Mesenchymal stem cell (in vitro differentiated cells and primary cell): ENCODE measurements at regions not wholly inside any gene's neighbourhood (a gene's known extent, or its start where the extent isn't known, plus 50 kb on each side); places are given as distances from the start of the nearest gene placed in this dataset.

ENCODE experiments used
- DNase-seq: peaks from one replicate; pipeline ENCODE4 v3.0.0-alpha.2; 2013
- H2AFZ ChIP-seq: one replicate; pipeline ENCODE4 v1.6.1; 2013; ENCODE audit warnings: low read depth, mild to moderate bottlenecking, control low read depth, inconsistent platforms, low read length, moderate library complexity
- H2AK5ac ChIP-seq: 2 replicates; pipeline ENCODE4 v1.6.1; 2013; ENCODE audit warnings: low read length, moderate library complexity, mild to moderate bottlenecking, inconsistent platforms; ENCODE audit not compliant: severe bottlenecking
- H2BK120ac ChIP-seq: one replicate; pipeline ENCODE4 v1.6.1; 2013; ENCODE audit warnings: low read depth, mild to moderate bottlenecking, inconsistent platforms, low read length, moderate library complexity
- H2BK12ac ChIP-seq, 2 experiments: one replicate each; pipeline ENCODE4 v1.6.1; 2013; ENCODE audit warnings: inconsistent platforms in 2 of 2, low read length in 2 of 2, mild to moderate bottlenecking in 2 of 2, moderate library complexity in 2 of 2, control low read depth in 1 of 2
- H2BK15ac ChIP-seq: one replicate; pipeline ENCODE4 v1.6.1; 2013; ENCODE audit warnings: mild to moderate bottlenecking, low read depth, inconsistent platforms; ENCODE audit not compliant: poor library complexity, severe bottlenecking
- H2BK5ac ChIP-seq: 2 replicates; pipeline ENCODE4 v1.6.1; 2013; ENCODE audit warnings: low read depth, mild to moderate bottlenecking, low read length, control low read depth, inconsistent platforms; ENCODE audit not compliant: poor library complexity, severe bottlenecking
- H3K14ac ChIP-seq, 2 experiments: one replicate each; pipeline ENCODE4 v1.6.1; 2013; ENCODE audit warnings: inconsistent platforms in 2 of 2, low read length in 2 of 2, control low read depth in 1 of 2, mild to moderate bottlenecking in 1 of 2, moderate library complexity in 1 of 2
- H3K18ac ChIP-seq, 2 experiments: one replicate each; pipeline ENCODE4 v1.6.1; 2013; ENCODE audit warnings: inconsistent platforms in 2 of 2, low read length in 2 of 2, control low read depth in 1 of 2, low read depth in 1 of 2, mild to moderate bottlenecking in 1 of 2
- H3K23ac ChIP-seq, 2 experiments: one replicate each; pipeline ENCODE4 v1.6.1; 2013; ENCODE audit warnings: inconsistent platforms in 2 of 2, low read length in 2 of 2, mild to moderate bottlenecking in 2 of 2, moderate library complexity in 2 of 2, control low read depth in 1 of 2
- H3K27ac ChIP-seq: 2 replicates; pipeline ENCODE4 v1.5.1; 2013; ENCODE audit warnings: mild to moderate bottlenecking, moderate library complexity, low read length, control low read depth, inconsistent platforms; ENCODE audit not compliant: poor library complexity, severe bottlenecking
- H3K27me3 ChIP-seq, 2 experiments: 2 replicates each; pipeline versions ENCODE4 v1.6.1 to v1.7.0; 2013; ENCODE audit warnings: low read length in 2 of 2, mild to moderate bottlenecking in 2 of 2, moderate library complexity in 2 of 2, control low read depth in 1 of 2, inconsistent platforms in 1 of 2; ENCODE audit not compliant: control insufficient read depth in 1 of 2, insufficient read depth in 1 of 2
- H3K36me3 ChIP-seq, 2 experiments: 2 replicates each; pipeline versions ENCODE4 v1.6.1 to v1.7.0; 2013; ENCODE audit warnings: low read length in 2 of 2, control low read depth in 1 of 2, inconsistent platforms in 1 of 2, low read depth in 1 of 2, mild to moderate bottlenecking in 1 of 2; ENCODE audit not compliant: insufficient read depth in 2 of 2, control insufficient read depth in 1 of 2
- H3K4ac ChIP-seq, 2 experiments: one replicate each; pipeline ENCODE4 v1.6.1; 2013; ENCODE audit warnings: inconsistent platforms in 2 of 2, low read length in 2 of 2, mild to moderate bottlenecking in 2 of 2, moderate library complexity in 2 of 2, control low read depth in 1 of 2, low read depth in 1 of 2
- H3K4me1 ChIP-seq: 2 replicates; pipeline ENCODE4 v1.6.1; 2013; ENCODE audit warnings: low read depth, low read length, control low read depth; ENCODE audit not compliant: control insufficient read depth, insufficient read depth
- H3K4me2 ChIP-seq: 2 replicates; pipeline ENCODE4 v1.6.1; 2013; ENCODE audit warnings: low read length, mild to moderate bottlenecking, inconsistent platforms; ENCODE audit not compliant: poor library complexity, severe bottlenecking
- H3K4me3 ChIP-seq, 2 experiments: 2 replicates each; pipeline versions ENCODE4 v1.5.1 to v1.7.0; 2013; ENCODE audit warnings: low read length in 2 of 2, mild to moderate bottlenecking in 2 of 2, control low read depth in 1 of 2, low read depth in 1 of 2; ENCODE audit not compliant: insufficient read depth in 1 of 2
- H3K79me1 ChIP-seq: replicated peaks from 2 replicates; pipeline ENCODE4 v1.6.1; 2013; ENCODE audit warnings: mild to moderate bottlenecking, control low read depth, low read length, inconsistent platforms; ENCODE audit not compliant: poor library complexity, severe bottlenecking
- H3K9ac ChIP-seq: 2 replicates; pipeline ENCODE4 v1.7.0; 2013; ENCODE audit warnings: mild to moderate bottlenecking, low read length, moderate library complexity
- H3K9me3 ChIP-seq: 2 replicates; pipeline ENCODE4 v1.7.0; 2013; ENCODE audit warnings: mild to moderate bottlenecking, low read length; ENCODE audit not compliant: control insufficient read depth
- H4K8ac ChIP-seq: one replicate; pipeline ENCODE4 v1.6.1; 2013; ENCODE audit warnings: inconsistent platforms, mild to moderate bottlenecking, low read length, moderate library complexity
- H4K91ac ChIP-seq: one replicate; pipeline ENCODE4 v1.6.1; 2013; ENCODE audit warnings: mild to moderate bottlenecking, low read length, inconsistent platforms
- WGBS: methylation state at CpG from one replicate; pipeline ENCODE4 v1.1.7; 2013; ENCODE audit warnings: mixed read lengths; 5-methylcytosine and 5-hydroxymethylcytosine counted together

GRCh38 chr2:19711470-19712372, 190.1 kb downstream of the TTC32 start:
- Histone ChIP-seq H3K9ac (peak overlapping the region; percentile 77), H4K91ac (peak overlapping the region; percentile 44), H3K9me3 (no peaks in the 10 kb centered on the region), H3K79me1 (no peaks in the 10 kb centered on the region), H3K4me1 (peaks cover 4% of the 10 kb centered on the region), H2BK15ac (no peak overlapping the region), H2BK5ac (no peak overlapping the region), H3K27me3 (no peaks in the 10 kb centered on the region), H2AK5ac (no peak overlapping the region), H4K8ac (no peak overlapping the region), H2AFZ (no peak overlapping the region), H3K4me2 (no peak overlapping the region), H3K14ac (no peak overlapping the region), H3K18ac (no peak overlapping the region), H3K4ac (no peak overlapping the region), H3K36me3 (no peaks in the 10 kb centered on the region), H2BK12ac (no peak overlapping the region), H3K23ac (no peak overlapping the region), H3K4me3 (no peak overlapping the region), H3K27ac (peak overlapping the region; percentile 39), H2BK120ac (no peak overlapping the region)
- DNase-seq = peak; percentile 98
- 33% methylated on average over 3 of the region's 5 CpGs for WGBS

- Histone ChIP-seq H3K27ac (no peak overlapping the region), H2BK12ac (no peak overlapping the region), H2BK120ac (no peak overlapping the region), H2AK5ac (peak overlapping the region; percentile 77), H3K4me3 (no peak overlapping the region), H3K27me3 (no peaks in the 10 kb centered on the region), H3K9me3 (no peaks in the 10 kb centered on the region), H3K36me3 (no peaks in the 10 kb centered on the region), H3K14ac (no peak overlapping the region), H4K91ac (no peak overlapping the region), H4K8ac (no peak overlapping the region), H2BK15ac (no peak overlapping the region), H2AFZ (no peak overlapping the region), H3K9ac (peak overlapping the region; percentile 77), H3K4ac (no peak overlapping the region), H3K4me2 (no peak overlapping the region), H3K23ac (no peak overlapping the region), H2BK5ac (no peak overlapping the region), H3K18ac (no peak overlapping the region), H3K79me1 (no peaks in the 10 kb centered on the region), H3K4me1 (peaks cover 4% of the 10 kb centered on the region)
- peak; percentile 19 for DNase-seq
- 83% methylated on average over 2 of the region's 2 CpGs for WGBS
Observed at GRCh38 chr2:19710230-19710629, 191.6 kb downstream of the TTC32 start.

- Histone ChIP-seq H3K27me3 (no peaks in the 10 kb centered on the region), H2BK120ac (no peak overlapping the region)
Observed at GRCh38 chr2:19709553-19709952, 192.2 kb downstream of the TTC32 start.

GRCh38 chr2:19708776-19709175, 193.0 kb downstream of the TTC32 start:
- Histone ChIP-seq H3K27me3 (no peaks in the 10 kb centered on the region), H3K4ac (no peak overlapping the region), H4K8ac (no peak overlapping the region), H3K36me3 (no peaks in the 10 kb centered on the region), H2AK5ac (no peak overlapping the region), H3K9ac (no peak overlapping the region), H3K23ac (no peak overlapping the region), H4K91ac (no peak overlapping the region), H3K9me3 (no peaks in the 10 kb centered on the region), H3K27ac (no peak overlapping the region), H2AFZ (no peak overlapping the region), H3K79me1 (no peaks in the 10 kb centered on the region), H3K4me1 (peaks cover 4% of the 10 kb centered on the region), H3K4me2 (no peak overlapping the region), H2BK12ac (no peak overlapping the region), H2BK15ac (no peak overlapping the region), H3K4me3 (no peak overlapping the region), H3K14ac (no peak overlapping the region), H2BK5ac (no peak overlapping the region), H2BK120ac (no peak overlapping the region), H3K18ac (no peak overlapping the region)
- 80% methylated on average over 1 of the region's 2 CpGs for WGBS
- DNase-seq = no peak

More at GRCh38 chr2:19709553-19709952, 192.2 kb downstream of the TTC32 start:
- Histone ChIP-seq H2AK5ac (no peak overlapping the region), H3K27ac (no peak overlapping the region), H3K9me3 (no peaks in the 10 kb centered on the region), H3K18ac (no peak overlapping the region), H3K14ac (no peak overlapping the region), H3K79me1 (no peaks in the 10 kb centered on the region), H4K8ac (no peak overlapping the region), H3K4me1 (peaks cover 4% of the 10 kb centered on the region), H3K4me3 (no peak overlapping the region), H2AFZ (no peak overlapping the region), H3K36me3 (no peaks in the 10 kb centered on the region), H3K4me2 (no peak overlapping the region), H3K23ac (no peak overlapping the region), H2BK12ac (no peak overlapping the region), H3K4ac (no peak overlapping the region), H2BK5ac (no peak overlapping the region), H2BK15ac (no peak overlapping the region), H4K91ac (no peak overlapping the region), H3K9ac (no peak overlapping the region)
- WGBS = no CpG with 5 or more reads among the region's 2 CpGs
- no peak for DNase-seq
